CD14-positive monocyte (primary cell): ENCODE measurements at regions not wholly inside any gene's neighbourhood (a gene's known extent, or its start where the extent isn't known, plus 50 kb on each side); places are given as distances from the start of the nearest gene placed in this dataset.

ENCODE experiments used
- DNase-seq, 3 donors: peaks; one replicate each; pipeline ENCODE4 v3.0.0-alpha.2; 2011 to 2022
- H2AFZ ChIP-seq: 2 replicates; pipeline ENCODE4 v1.6.0; 2012; ENCODE audit warnings: mild to moderate bottlenecking, low read depth, low read length, inconsistent platforms; ENCODE audit not compliant: insufficient read depth, poor library complexity, severe bottlenecking
- H3K27ac ChIP-seq, 2 donors: 1 replicate in 1 of 2; 2 replicates in 1 of 2; pipeline ENCODE4 v1.5.1; 2012 to 2013; ENCODE audit warnings: low read length in 2 of 2, control low read depth in 1 of 2, inconsistent platforms in 1 of 2, low read depth in 1 of 2, mild to moderate bottlenecking in 1 of 2
- H3K27me3 ChIP-seq, 2 donors: one replicate each; pipeline versions ENCODE4 v1.6.0 to v1.6.1; 2011 to 2013; ENCODE audit warnings: low read length in 2 of 2; ENCODE audit not compliant: control insufficient read depth in 2 of 2, insufficient read depth in 2 of 2
- H3K36me3 ChIP-seq, 2 donors: replicated peaks in 1 of 2; 1 replicate in 1 of 2; 2 replicates in 1 of 2; pipeline versions ENCODE4 v1.5.1 to v1.6.1; 2012 to 2013; ENCODE audit warnings: low read length in 2 of 2, control low read depth in 1 of 2, inconsistent platforms in 1 of 2, mild to moderate bottlenecking in 1 of 2; ENCODE audit not compliant: insufficient read depth in 2 of 2, control insufficient read depth in 1 of 2
- H3K4me1 ChIP-seq, 2 donors: 1 replicate in 1 of 2; 2 replicates in 1 of 2; pipeline versions ENCODE4 v1.5.1 to v1.6.1; 2012 to 2013; ENCODE audit warnings: low read length in 2 of 2, control low read depth in 1 of 2, inconsistent platforms in 1 of 2, mild to moderate bottlenecking in 1 of 2, moderate library complexity in 1 of 2; ENCODE audit not compliant: insufficient read depth in 2 of 2, control insufficient read depth in 1 of 2
- H3K4me2 ChIP-seq: replicated peaks from 2 replicates; pipeline ENCODE3; 2012; ENCODE audit warnings: low read length, moderate library complexity, mild to moderate bottlenecking; ENCODE audit not compliant: poor library complexity, severe bottlenecking; ENCODE audit errors: extremely low read depth
- H3K4me3 ChIP-seq, 3 experiments: fragments of 200-600 bp in 1 of 3; sonication (generic) in 1 of 3; replicated peaks in 1 of 3; 1 replicate in 2 of 3; 2 replicates in 1 of 3; pipeline ENCODE4 v1.5.1; 2011 to 2013; ENCODE audit warnings: low read length in 3 of 3, mild to moderate bottlenecking in 3 of 3, control low read depth in 2 of 3, low read depth in 2 of 3, inconsistent platforms in 1 of 3, moderate library complexity in 1 of 3
- H3K79me2 ChIP-seq: 2 replicates; pipeline ENCODE4 v1.6.0; 2012; ENCODE audit warnings: mild to moderate bottlenecking, control low read depth, inconsistent platforms, low read length, moderate library complexity; ENCODE audit not compliant: insufficient read depth
- H3K9ac ChIP-seq: 2 replicates; pipeline ENCODE4 v1.6.0; 2017; ENCODE audit warnings: low read length, mild to moderate bottlenecking; ENCODE audit not compliant: insufficient read depth, poor library complexity, severe bottlenecking
- H3K9me3 ChIP-seq, 2 donors: replicated peaks in 1 of 2; 1 replicate in 1 of 2; 2 replicates in 1 of 2; pipeline versions ENCODE4 v1.5.1 to v1.6.1; 2012 to 2013; ENCODE audit warnings: low read length in 2 of 2, control low read depth in 1 of 2; ENCODE audit not compliant: control insufficient read depth in 1 of 2, insufficient read depth in 1 of 2
- H4K20me1 ChIP-seq: 2 replicates; pipeline ENCODE4 v1.6.0; 2012; ENCODE audit warnings: mild to moderate bottlenecking, low read length, control low read depth, moderate library complexity; ENCODE audit not compliant: insufficient read depth
- H3K27ac Mint-ChIP-seq, 7 donors: one replicate each; pipeline ENCODE4 v1.8.0; 2020; ENCODE audit warnings: mild to moderate bottlenecking in 7 of 7, mixed read lengths in 7 of 7, moderate library complexity in 6 of 7, inconsistent platforms in 2 of 7
- H3K27me3 Mint-ChIP-seq, 3 donors: one replicate each; pipeline ENCODE4 v1.8.0; 2021 to 2022; ENCODE audit warnings: low read depth in 3 of 3, mild to moderate bottlenecking in 3 of 3, mixed read lengths in 3 of 3, moderate library complexity in 3 of 3, inconsistent platforms in 1 of 3
- H3K36me3 Mint-ChIP-seq, 2 donors: one replicate each; pipeline ENCODE4 v1.8.0; 2020; ENCODE audit warnings: mixed read lengths in 2 of 2, inconsistent platforms in 1 of 2, mild to moderate bottlenecking in 1 of 2
- H3K4me1 Mint-ChIP-seq: one replicate; pipeline ENCODE4 v1.8.0; 2020; ENCODE audit warnings: mild to moderate bottlenecking, mixed read lengths
- H3K4me3 Mint-ChIP-seq, 2 donors: one replicate each; pipeline ENCODE4 v1.8.0; 2020; ENCODE audit warnings: mild to moderate bottlenecking in 2 of 2, mixed read lengths in 2 of 2, moderate library complexity in 1 of 2
- H3K9me3 Mint-ChIP-seq, 7 donors: one replicate each; pipeline ENCODE4 v1.8.0; 2020 to 2022; ENCODE audit warnings: mixed read lengths in 7 of 7, mild to moderate bottlenecking in 6 of 7, moderate library complexity in 6 of 7, inconsistent platforms in 2 of 7
- CTCF ChIP-seq: fragments of 200-600 bp; IDR thresholded peaks from one replicate; pipeline ENCODE4 v1.8.0; 2022; ENCODE audit warnings: antibody characterized with exemption, mild to moderate bottlenecking
- WGBS: methylation state at CpG from one replicate; pipeline ENCODE4 v1.1.5; 2013; ENCODE audit warnings: missing lambda C conversion rate; ENCODE audit not compliant: insufficient coverage; 5-methylcytosine and 5-hydroxymethylcytosine counted together
- intact Hi-C, 2 donors: fragments of 100-400 bp; cut with micrococcal nuclease; formaldehyde crosslinking; loops; one replicate each; pipeline versions ENCODE4 v1.15.0 to v1.15.1; 2023

- TF ChIP-seq CTCF: no peak
- H3K27ac Mint-ChIP-seq: no peak overlapping the region
- Histone ChIP-seq H2AFZ (no peak overlapping the region), H3K27me3 (no peaks in the 10 kb centered on the region), H3K36me3 (no peaks in the 10 kb centered on the region), H3K9ac (no peak overlapping the region), H3K79me2 (no peaks in the 10 kb centered on the region), H3K4me3 (no peak overlapping the region), H4K20me1 (no peaks in the 10 kb centered on the region), H3K4me2 (no peak overlapping the region), H3K4me1 (no peaks in the 10 kb centered on the region), H3K9me3 (no peaks in the 10 kb centered on the region), H3K27ac (no peak overlapping the region)
- intact Hi-C loops: loop anchor here (5.0 kb wide), 2 partner anchors 343 to 868 kb away; no protein-coding TSS in a partner anchor
- H3K9me3 Mint-ChIP-seq: no peaks in the 10 kb centered on the region
- H3K27me3 Mint-ChIP-seq: peaks cover under 1 to 3% (median 2%) of the 10 kb centered on the region in 3 donors
- DNase-seq: no peak
- H3K36me3 Mint-ChIP-seq: no peaks in the 10 kb centered on the region
- no peak overlapping the region for H3K4me3 Mint-ChIP-seq
- H3K4me1 Mint-ChIP-seq: no peaks in the 10 kb centered on the region
These were observed 73.8 kb downstream of the LSMEM1 start for GRCh38 chr7:112554591-112554990.

- H3K27me3 ChIP-seq: no peaks in the 10 kb centered on the region
- H3K9me3 ChIP-seq: no peaks in the 10 kb centered on the region
- TF ChIP-seq CTCF: no peak
- DNase-seq: peak in 2 of 3 donors; percentile 4 to 25
- no peaks in the 10 kb centered on the region for H3K79me2 ChIP-seq
- H2AFZ ChIP-seq: no peak overlapping the region
- no peaks in the 10 kb centered on the region for H3K36me3 Mint-ChIP-seq
- no peaks in the 10 kb centered on the region for H3K36me3 ChIP-seq
- intact Hi-C loops: no loop called here
- peaks cover 0 to 1% (median 0%) of the 10 kb centered on the region in 7 donors for H3K9me3 Mint-ChIP-seq
- H3K27ac ChIP-seq: no peak overlapping the region
- no peaks in the 10 kb centered on the region for H3K4me1 Mint-ChIP-seq
- WGBS: no CpG with 5 or more reads among the region's 1 CpG
- no peaks in the 10 kb centered on the region for H4K20me1 ChIP-seq
- no peak overlapping the region for H3K4me3 ChIP-seq
- H3K4me1 ChIP-seq: no peaks in the 10 kb centered on the region
- peaks cover 0 to 4% (median 4%) of the 10 kb centered on the region in 3 donors for H3K27me3 Mint-ChIP-seq
- H3K9ac ChIP-seq: no peak overlapping the region
- no peak overlapping the region for H3K27ac Mint-ChIP-seq
- no peak overlapping the region for H3K4me3 Mint-ChIP-seq
- H3K4me2 ChIP-seq: no peak overlapping the region
These were observed 75.8 kb downstream of the LSMEM1 start for GRCh38 chr7:112556633-112557032.
